ENCODE measurements at regions not wholly inside any gene's neighbourhood (a gene's known extent, or its start where the extent isn't known, plus 50 kb on each side); places are given as distances from the start of the nearest gene placed in this dataset.

DNA sequence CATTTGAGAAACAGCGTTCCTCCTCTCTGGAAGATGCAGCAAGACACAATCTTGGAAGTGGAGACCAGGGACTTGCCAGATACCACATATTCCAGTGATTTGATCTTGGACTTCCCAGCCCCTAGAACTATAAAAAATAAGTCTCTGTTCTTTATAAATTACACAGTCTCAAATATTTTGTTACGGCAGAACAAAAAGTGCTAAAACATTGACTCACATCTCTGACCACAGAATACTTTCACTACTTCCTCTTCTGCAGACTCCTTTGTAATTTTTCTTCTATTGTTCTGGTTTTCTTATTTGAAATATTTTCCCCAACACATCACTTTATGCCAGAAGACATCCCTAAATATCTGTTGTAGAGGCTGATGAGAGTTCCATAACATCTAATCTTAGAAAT, 706.1 kb upstream of the CDH18 start:
- Mint-ChIP-seq H3K36me3 (ENCODE audit: low read depth, unreplicated experiment) (no peaks in the 10 kb centered on the region), H3K4me1 (ENCODE audit: low read depth, unreplicated experiment) (no peaks in the 10 kb centered on the region), H3K27me3 (ENCODE audit: low read depth, unreplicated experiment) (no peaks in the 10 kb centered on the region), H3K27ac (ENCODE audit: unreplicated experiment) (no peak overlapping the region), H3K9me3 (ENCODE audit: unreplicated experiment) (peaks cover 9% of the 10 kb centered on the region), H3K4me3 (ENCODE audit: unreplicated experiment) (no peak overlapping the region)
- Histone ChIP-seq H3K4me1 (ENCODE audit: insufficient read depth, low read length) (no peaks in the 10 kb centered on the region), H3K27ac (ENCODE audit: low read depth, low read length) (no peak overlapping the region), H2AFZ (ENCODE audit: low read depth, low read length) (no peak overlapping the region), H3K27me3 (ENCODE audit: insufficient read depth, low read length) (no peaks in the 10 kb centered on the region), H3K36me3 (ENCODE audit: insufficient read depth, low read length) (no peaks in the 10 kb centered on the region), H3K79me2 (ENCODE audit: insufficient read depth, low read length) (no peaks in the 10 kb centered on the region), H3K9ac (ENCODE audit: low read length) (no peak overlapping the region), H4K20me1 (ENCODE audit: insufficient read depth, low read length) (no peaks in the 10 kb centered on the region), H3K4me3 (ENCODE audit: insufficient read depth, low read depth, low read length) (no peak overlapping the region), H3K9me3 (ENCODE audit: insufficient read depth, low read depth, low read length) (no peaks in the 10 kb centered on the region), H3K4me2 (ENCODE audit: low read length) (no peak overlapping the region)
- no peak for FAIRE-seq
- TF ChIP-seq, protein P1, sequence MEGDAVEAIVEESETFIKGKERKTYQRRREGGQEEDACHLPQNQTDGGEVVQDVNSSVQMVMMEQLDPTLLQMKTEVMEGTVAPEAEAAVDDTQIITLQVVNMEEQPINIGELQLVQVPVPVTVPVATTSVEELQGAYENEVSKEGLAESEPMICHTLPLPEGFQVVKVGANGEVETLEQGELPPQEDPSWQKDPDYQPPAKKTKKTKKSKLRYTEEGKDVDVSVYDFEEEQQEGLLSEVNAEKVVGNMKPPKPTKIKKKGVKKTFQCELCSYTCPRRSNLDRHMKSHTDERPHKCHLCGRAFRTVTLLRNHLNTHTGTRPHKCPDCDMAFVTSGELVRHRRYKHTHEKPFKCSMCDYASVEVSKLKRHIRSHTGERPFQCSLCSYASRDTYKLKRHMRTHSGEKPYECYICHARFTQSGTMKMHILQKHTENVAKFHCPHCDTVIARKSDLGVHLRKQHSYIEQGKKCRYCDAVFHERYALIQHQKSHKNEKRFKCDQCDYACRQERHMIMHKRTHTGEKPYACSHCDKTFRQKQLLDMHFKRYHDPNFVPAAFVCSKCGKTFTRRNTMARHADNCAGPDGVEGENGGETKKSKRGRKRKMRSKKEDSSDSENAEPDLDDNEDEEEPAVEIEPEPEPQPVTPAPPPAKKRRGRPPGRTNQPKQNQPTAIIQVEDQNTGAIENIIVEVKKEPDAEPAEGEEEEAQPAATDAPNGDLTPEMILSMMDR (IDR thresholded peaks at IDR 0.05; ENCODE audit: insufficient read depth, low read depth, low read length) = no peak
- TF ChIP-seq EZH2 (IDR thresholded peaks at IDR 0.05; ENCODE audit: insufficient read depth, low read length) = no peak
- peak; percentile 10 for DNase-seq (ENCODE audit: low read depth)

- no peaks in the 10 kb centered on the region for H4K20me1 ChIP-seq (ENCODE audit: insufficient read depth, low read length)
These were observed 704.9 kb upstream of the CDH18 start for GRCh38 chr5:20692913-20693312.

More at GRCh38 chr5:20692913-20693312, 704.9 kb upstream of the CDH18 start:
- no peak for FAIRE-seq
- H3K4me2 ChIP-seq (ENCODE audit: low read length) = no peak overlapping the region
- Mint-ChIP-seq H3K4me1 (ENCODE audit: low read depth, unreplicated experiment) (no peaks in the 10 kb centered on the region), H3K36me3 (ENCODE audit: low read depth, unreplicated experiment) (no peaks in the 10 kb centered on the region), H3K4me3 (ENCODE audit: unreplicated experiment) (no peak overlapping the region), H3K27me3 (ENCODE audit: low read depth, unreplicated experiment) (no peaks in the 10 kb centered on the region), H3K9me3 (ENCODE audit: unreplicated experiment) (peaks cover 9% of the 10 kb centered on the region), H3K27ac (ENCODE audit: unreplicated experiment) (no peak overlapping the region)
- TF ChIP-seq, protein P1 (IDR thresholded peaks at IDR 0.05; ENCODE audit: insufficient read depth, low read depth, low read length) = no peak
- no peak for TF ChIP-seq EZH2 (IDR thresholded peaks at IDR 0.05; ENCODE audit: insufficient read depth, low read length)
- no peaks in the 10 kb centered on the region for H3K36me3 ChIP-seq (ENCODE audit: insufficient read depth, low read length)
- no peaks in the 10 kb centered on the region for H3K9me3 ChIP-seq (ENCODE audit: insufficient read depth, low read depth, low read length)
- DNase-seq (ENCODE audit: low read depth) = no peak
- H2AFZ ChIP-seq (ENCODE audit: low read depth, low read length) = no peak overlapping the region
- no peaks in the 10 kb centered on the region for H3K27me3 ChIP-seq (ENCODE audit: insufficient read depth, low read length)
- H3K4me1 ChIP-seq (ENCODE audit: insufficient read depth, low read length) = no peaks in the 10 kb centered on the region
- no peak overlapping the region for H3K9ac ChIP-seq (ENCODE audit: low read length)
- no peak overlapping the region for H3K27ac ChIP-seq (ENCODE audit: low read depth, low read length)
- H3K79me2 ChIP-seq (ENCODE audit: insufficient read depth, low read length) = no peaks in the 10 kb centered on the region
- H3K4me3 ChIP-seq (ENCODE audit: insufficient read depth, low read depth, low read length) = no peak overlapping the region
